ENCODE measurements at regions not wholly inside any gene's neighbourhood (a gene's known extent, or its start where the extent isn't known, plus 50 kb on each side); places are given as distances from the start of the nearest gene placed in this dataset.
"Not testable (repeated sequence)": the region's sequence is repeated elsewhere in the genome, so short reads cannot be mapped to it uniquely, and the experiment has no call there.

DNA sequence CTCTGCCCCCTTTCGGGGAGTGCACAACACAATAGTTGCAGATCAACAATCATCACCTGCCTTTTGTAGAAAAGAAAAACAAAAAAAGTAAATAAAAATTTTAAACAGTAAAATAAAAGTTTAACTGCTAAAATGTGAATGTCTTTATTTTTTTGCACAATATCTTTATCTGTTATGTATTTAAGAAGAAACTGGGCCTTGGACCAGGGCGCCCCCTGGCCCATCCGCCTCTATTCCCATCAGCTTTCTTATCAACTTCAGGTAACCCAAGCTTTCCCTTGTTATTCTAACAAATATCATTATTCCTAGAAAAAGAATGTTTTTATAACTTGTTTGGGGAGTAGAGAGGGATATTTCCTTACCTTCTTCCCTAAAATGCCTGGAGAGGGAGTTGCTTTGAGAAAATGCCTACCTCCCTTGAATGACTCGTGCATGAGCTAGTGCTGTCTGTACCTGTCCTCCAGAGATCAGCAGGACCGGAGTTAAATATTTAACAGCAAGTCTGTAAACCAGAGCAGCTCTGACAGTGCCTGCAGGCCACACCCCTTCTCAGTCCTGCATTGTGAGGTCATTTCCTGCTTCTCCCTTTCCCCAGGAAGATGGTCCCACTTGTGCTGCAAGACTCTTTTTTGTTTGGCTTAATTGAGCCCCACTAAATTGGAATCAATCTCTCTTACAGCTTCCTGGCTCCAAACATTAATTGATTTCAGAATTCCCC lies 192.8 kb upstream of the RGS6 start:
- no peak for DNase-seq (ENCODE audit: low read depth in 2 of 2)

DNA sequence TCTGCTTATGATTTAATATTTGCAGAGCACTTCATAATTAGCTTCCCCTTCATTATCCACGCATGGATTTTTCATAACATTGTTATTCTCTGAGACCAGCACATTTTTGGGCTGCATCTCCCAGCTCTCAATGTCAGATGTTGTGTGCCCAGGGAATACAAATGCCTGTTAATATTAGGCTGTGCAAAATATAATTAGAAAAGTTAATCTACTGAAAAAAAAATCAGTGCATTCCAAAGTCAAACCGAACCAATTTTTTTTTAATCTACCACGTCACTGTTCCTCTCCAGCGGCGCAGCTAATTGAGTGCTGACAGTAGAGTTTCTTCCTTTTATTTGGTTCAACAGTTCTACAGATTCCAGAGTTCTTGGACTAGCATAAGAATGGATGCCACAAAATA lies 191.0 kb upstream of the RGS6 start:
- DNase-seq (ENCODE audit: low read depth in 2 of 2) = no peak

- DNase-seq (ENCODE audit: low read depth in 2 of 2) = no peak
Observed at GRCh38 chr14:71742485-71742884, 189.7 kb upstream of the RGS6 start.

- no peak for DNase-seq (ENCODE audit: low read depth in 2 of 2)
Observed at GRCh38 chr14:71745072-71745471, 187.2 kb upstream of the RGS6 start.

GRCh38 chr14:71748196-71748595 lies 184.0 kb upstream of the RGS6 start:
- no peak for DNase-seq (ENCODE audit: low read depth in 2 of 2)

- DNase-seq (ENCODE audit: low read depth in 2 of 2) = no peak
Observed at GRCh38 chr14:71749613-71750238, 182.5 kb upstream of the RGS6 start.

- DNase-seq (ENCODE audit: low read depth in 2 of 2) = no peak
Observed at GRCh38 chr14:71751264-71751663, 181.0 kb upstream of the RGS6 start.

GRCh38 chr14:71752111-71752738 lies 180.0 kb upstream of the RGS6 start:
- DNase-seq (ENCODE audit: low read depth in 2 of 2) = no peak

GRCh38 chr14:71753126-71753830 lies 179.0 kb upstream of the RGS6 start:
- peak; percentile 53 to 67 for DNase-seq (ENCODE audit: low read depth in 2 of 2)

DNA sequence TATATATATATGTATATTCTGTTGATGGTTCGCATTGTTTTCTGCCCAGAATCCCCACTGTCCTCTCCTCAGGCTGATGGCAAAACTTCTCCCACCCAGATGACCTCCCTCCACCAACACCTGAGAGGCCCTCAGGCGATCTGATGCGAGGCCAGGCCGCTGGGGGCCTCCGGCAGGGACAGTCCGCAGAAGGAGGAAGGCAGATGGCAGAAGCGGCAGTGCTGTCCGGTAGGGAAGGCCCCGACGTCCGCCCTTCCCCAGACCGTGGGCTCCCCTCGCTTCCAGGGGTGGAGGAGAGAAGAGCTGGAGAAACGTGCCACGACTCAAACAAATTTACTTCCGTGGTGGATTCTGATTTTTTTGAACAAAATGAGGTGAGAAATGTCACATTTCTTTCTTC lies 178.3 kb upstream of the RGS6 start:
- DNase-seq (ENCODE audit: low read depth in 2 of 2) = no peak

- no peak for DNase-seq (ENCODE audit: low read depth in 2 of 2)
Observed at GRCh38 chr14:71754422-71755095, 177.7 kb upstream of the RGS6 start.

GRCh38 chr14:71758229-71758951 lies 173.8 kb upstream of the RGS6 start:
- DNase-seq (ENCODE audit: low read depth in 2 of 2) = no peak

DNA sequence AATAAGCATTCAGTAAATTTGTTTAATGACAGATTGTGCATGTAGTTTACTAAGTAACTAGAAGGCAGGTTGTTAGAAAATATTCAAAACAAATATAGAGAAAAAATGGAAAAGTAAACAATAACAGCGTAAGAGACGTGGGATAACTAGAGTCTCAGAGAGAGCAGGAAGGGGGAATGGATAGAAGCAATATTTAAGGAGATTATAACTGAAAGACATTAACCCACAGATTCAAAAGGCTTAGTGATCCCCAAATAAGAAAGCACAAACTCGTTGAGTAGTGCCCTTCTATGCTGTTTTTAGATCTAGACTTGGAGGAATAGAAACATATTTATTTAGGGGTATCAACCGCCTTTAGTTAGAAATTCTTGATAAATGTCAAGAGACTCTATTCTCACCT lies 169.7 kb upstream of the RGS6 start:
- no peak for DNase-seq (ENCODE audit: low read depth in 2 of 2)

DNA sequence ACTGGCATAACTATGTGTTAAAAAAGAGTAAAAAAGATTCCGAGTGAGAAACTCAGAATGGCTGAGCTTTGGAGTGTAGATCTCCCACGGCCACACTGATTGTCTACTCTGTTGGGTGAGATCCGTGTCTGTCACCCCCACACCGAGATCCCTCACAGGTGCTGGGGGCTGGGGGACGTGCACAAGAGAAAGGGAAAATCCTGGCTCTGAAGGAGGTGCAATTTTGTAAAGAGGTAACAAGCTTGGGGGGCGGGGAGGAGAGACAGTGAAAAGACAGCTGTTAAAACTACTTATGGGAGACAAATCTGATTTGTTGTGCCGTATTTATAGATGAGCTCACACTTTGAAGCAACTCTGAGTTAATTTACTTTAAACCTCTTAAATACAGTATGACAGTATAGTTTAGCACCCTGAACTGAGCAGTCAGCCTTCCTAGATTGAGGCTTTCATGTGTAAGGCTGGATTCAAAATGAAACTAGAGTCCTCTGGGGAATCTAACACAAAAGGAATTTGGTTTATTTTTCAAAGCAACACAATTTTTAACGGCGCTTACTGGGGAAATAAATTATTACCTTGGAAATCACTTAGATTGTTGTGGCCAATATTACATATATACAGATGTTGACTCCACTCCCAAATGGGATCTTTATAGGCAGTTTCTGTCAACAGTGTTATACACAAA lies 167.4 kb upstream of the RGS6 start:
- DNase-seq (ENCODE audit: low read depth in 2 of 2) = no peak

- no peak for DNase-seq (ENCODE audit: low read depth in 2 of 2)
Observed at GRCh38 chr14:71765505-71765904, 166.7 kb upstream of the RGS6 start.

GRCh38 chr14:71770431-71770830 lies 161.8 kb upstream of the RGS6 start:
- no peak for DNase-seq (ENCODE audit: low read depth in 2 of 2)

DNA sequence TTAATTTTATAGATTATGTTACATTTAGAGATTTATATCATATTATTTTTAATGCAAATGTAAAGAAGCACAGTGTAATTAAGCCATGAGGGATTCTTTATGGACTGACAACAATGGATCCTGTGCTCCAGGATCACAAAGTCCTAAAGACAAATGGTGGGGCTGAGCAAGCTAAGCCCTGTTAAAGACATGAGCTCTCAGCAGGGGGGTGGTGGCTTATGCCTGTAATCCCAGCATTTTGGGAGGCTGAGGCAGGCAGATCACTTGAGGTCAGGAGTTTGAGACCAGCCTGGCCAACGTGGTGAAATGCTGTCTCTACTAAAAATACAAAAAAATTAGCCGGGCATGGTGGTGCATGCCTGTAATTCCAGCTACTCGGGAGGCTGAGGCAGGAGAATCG lies 160.8 kb upstream of the RGS6 start:
- not testable (repeated sequence) for DNase-seq (ENCODE audit: low read depth in 2 of 2)

DNA sequence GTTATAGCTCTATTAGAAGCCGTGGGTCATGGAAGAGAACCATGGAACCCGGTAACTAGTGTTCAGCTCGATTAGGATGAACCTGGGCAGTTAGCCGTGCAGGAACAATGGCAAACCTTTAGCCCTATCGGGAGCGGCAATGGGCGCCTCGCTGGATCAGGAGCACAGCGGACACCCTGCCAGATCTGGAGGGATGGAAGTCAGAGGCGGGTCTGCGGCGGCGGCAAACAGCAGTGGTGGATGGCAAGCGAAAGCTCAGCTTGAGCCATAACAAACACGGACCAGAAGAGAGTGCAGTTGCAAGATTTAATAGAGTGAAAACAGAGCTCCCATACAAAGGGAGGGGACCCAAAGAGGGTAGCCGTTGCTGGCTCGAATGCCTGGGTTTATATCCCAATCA lies 160.2 kb upstream of the RGS6 start:
- DNase-seq (ENCODE audit: low read depth in 2 of 2) = not testable (repeated sequence)

- no peak for DNase-seq (ENCODE audit: low read depth in 2 of 2)
Observed at GRCh38 chr14:71773898-71774481, 158.2 kb upstream of the RGS6 start.

Data from stimulated activated CD4-positive, alpha-beta T cell treated with anti-CD3 and anti-CD28 coated beads, Interleukin-4, amount 100 ng/mL, for 48 hours (primary cell).